CD14-positive monocyte (primary cell): ENCODE measurements at regions not wholly inside any gene's neighbourhood (a gene's known extent, or its start where the extent isn't known, plus 50 kb on each side); places are given as distances from the start of the nearest gene placed in this dataset.

Experiments
- DNase-seq, 3 donors: peaks; one replicate each; pipeline ENCODE4 v3.0.0-alpha.2; 2011 to 2022
- H2AFZ ChIP-seq: 2 replicates; pipeline ENCODE4 v1.6.0; 2012; ENCODE audit warnings: mild to moderate bottlenecking, low read depth, low read length, inconsistent platforms; ENCODE audit not compliant: insufficient read depth, poor library complexity, severe bottlenecking
- H3K27ac ChIP-seq, 2 donors: 1 replicate in 1 of 2; 2 replicates in 1 of 2; pipeline ENCODE4 v1.5.1; 2012 to 2013; ENCODE audit warnings: low read length in 2 of 2, control low read depth in 1 of 2, inconsistent platforms in 1 of 2, low read depth in 1 of 2, mild to moderate bottlenecking in 1 of 2
- H3K27me3 ChIP-seq, 2 donors: one replicate each; pipeline versions ENCODE4 v1.6.0 to v1.6.1; 2011 to 2013; ENCODE audit warnings: low read length in 2 of 2; ENCODE audit not compliant: control insufficient read depth in 2 of 2, insufficient read depth in 2 of 2
- H3K36me3 ChIP-seq, 2 donors: replicated peaks in 1 of 2; 1 replicate in 1 of 2; 2 replicates in 1 of 2; pipeline versions ENCODE4 v1.5.1 to v1.6.1; 2012 to 2013; ENCODE audit warnings: low read length in 2 of 2, control low read depth in 1 of 2, inconsistent platforms in 1 of 2, mild to moderate bottlenecking in 1 of 2; ENCODE audit not compliant: insufficient read depth in 2 of 2, control insufficient read depth in 1 of 2
- H3K4me1 ChIP-seq, 2 donors: 1 replicate in 1 of 2; 2 replicates in 1 of 2; pipeline versions ENCODE4 v1.5.1 to v1.6.1; 2012 to 2013; ENCODE audit warnings: low read length in 2 of 2, control low read depth in 1 of 2, inconsistent platforms in 1 of 2, mild to moderate bottlenecking in 1 of 2, moderate library complexity in 1 of 2; ENCODE audit not compliant: insufficient read depth in 2 of 2, control insufficient read depth in 1 of 2
- H3K4me2 ChIP-seq: replicated peaks from 2 replicates; pipeline ENCODE3; 2012; ENCODE audit warnings: low read length, moderate library complexity, mild to moderate bottlenecking; ENCODE audit not compliant: poor library complexity, severe bottlenecking; ENCODE audit errors: extremely low read depth
- H3K4me3 ChIP-seq, 3 experiments: fragments of 200-600 bp in 1 of 3; sonication (generic) in 1 of 3; replicated peaks in 1 of 3; 1 replicate in 2 of 3; 2 replicates in 1 of 3; pipeline ENCODE4 v1.5.1; 2011 to 2013; ENCODE audit warnings: low read length in 3 of 3, mild to moderate bottlenecking in 3 of 3, control low read depth in 2 of 3, low read depth in 2 of 3, inconsistent platforms in 1 of 3, moderate library complexity in 1 of 3
- H3K79me2 ChIP-seq: 2 replicates; pipeline ENCODE4 v1.6.0; 2012; ENCODE audit warnings: mild to moderate bottlenecking, control low read depth, inconsistent platforms, low read length, moderate library complexity; ENCODE audit not compliant: insufficient read depth
- H3K9ac ChIP-seq: 2 replicates; pipeline ENCODE4 v1.6.0; 2017; ENCODE audit warnings: low read length, mild to moderate bottlenecking; ENCODE audit not compliant: insufficient read depth, poor library complexity, severe bottlenecking
- H3K9me3 ChIP-seq, 2 donors: replicated peaks in 1 of 2; 1 replicate in 1 of 2; 2 replicates in 1 of 2; pipeline versions ENCODE4 v1.5.1 to v1.6.1; 2012 to 2013; ENCODE audit warnings: low read length in 2 of 2, control low read depth in 1 of 2; ENCODE audit not compliant: control insufficient read depth in 1 of 2, insufficient read depth in 1 of 2
- H4K20me1 ChIP-seq: 2 replicates; pipeline ENCODE4 v1.6.0; 2012; ENCODE audit warnings: mild to moderate bottlenecking, low read length, control low read depth, moderate library complexity; ENCODE audit not compliant: insufficient read depth
- H3K27ac Mint-ChIP-seq, 7 donors: one replicate each; pipeline ENCODE4 v1.8.0; 2020; ENCODE audit warnings: mild to moderate bottlenecking in 7 of 7, mixed read lengths in 7 of 7, moderate library complexity in 6 of 7, inconsistent platforms in 2 of 7
- H3K27me3 Mint-ChIP-seq, 3 donors: one replicate each; pipeline ENCODE4 v1.8.0; 2021 to 2022; ENCODE audit warnings: low read depth in 3 of 3, mild to moderate bottlenecking in 3 of 3, mixed read lengths in 3 of 3, moderate library complexity in 3 of 3, inconsistent platforms in 1 of 3
- H3K36me3 Mint-ChIP-seq, 2 donors: one replicate each; pipeline ENCODE4 v1.8.0; 2020; ENCODE audit warnings: mixed read lengths in 2 of 2, inconsistent platforms in 1 of 2, mild to moderate bottlenecking in 1 of 2
- H3K4me1 Mint-ChIP-seq: one replicate; pipeline ENCODE4 v1.8.0; 2020; ENCODE audit warnings: mild to moderate bottlenecking, mixed read lengths
- H3K4me3 Mint-ChIP-seq, 2 donors: one replicate each; pipeline ENCODE4 v1.8.0; 2020; ENCODE audit warnings: mild to moderate bottlenecking in 2 of 2, mixed read lengths in 2 of 2, moderate library complexity in 1 of 2
- H3K9me3 Mint-ChIP-seq, 7 donors: one replicate each; pipeline ENCODE4 v1.8.0; 2020 to 2022; ENCODE audit warnings: mixed read lengths in 7 of 7, mild to moderate bottlenecking in 6 of 7, moderate library complexity in 6 of 7, inconsistent platforms in 2 of 7
- WGBS: methylation state at CpG from one replicate; pipeline ENCODE4 v1.1.5; 2013; ENCODE audit warnings: missing lambda C conversion rate; ENCODE audit not compliant: insufficient coverage; 5-methylcytosine and 5-hydroxymethylcytosine counted together
- intact Hi-C, 2 donors: fragments of 100-400 bp; cut with micrococcal nuclease; formaldehyde crosslinking; loops; one replicate each; pipeline versions ENCODE4 v1.15.0 to v1.15.1; 2023
- TF ChIP-seq, protein P1 (sequence below): fragments of 200-600 bp; IDR thresholded peaks from one replicate; pipeline ENCODE4 v1.8.0; 2022; ENCODE audit warnings: antibody characterized with exemption, mild to moderate bottlenecking

DNA sequence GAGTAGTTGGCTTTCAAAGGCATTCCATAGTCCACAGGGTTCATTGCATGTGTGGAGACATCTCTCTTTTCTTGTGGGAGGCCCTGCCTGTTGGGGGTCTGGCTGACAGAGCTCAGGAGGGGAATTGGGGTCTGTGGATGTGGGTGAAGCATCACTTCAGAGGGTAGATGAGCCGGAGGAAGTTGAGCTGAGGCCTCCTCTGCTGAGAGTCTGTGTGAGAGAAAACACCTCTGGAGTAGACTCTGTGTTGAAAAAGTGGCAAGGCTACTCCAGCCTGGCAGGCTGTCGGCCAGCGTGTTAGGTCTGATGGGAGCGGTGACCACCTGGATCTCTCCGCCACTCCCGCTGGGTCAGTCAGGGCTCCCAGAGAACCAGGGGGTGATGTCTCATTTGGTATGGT is 358.0 kb upstream of the MGMT start:
- Histone ChIP-seq H3K79me2 (no peaks in the 10 kb centered on the region), H4K20me1 (no peaks in the 10 kb centered on the region), H3K4me2 (no peak overlapping the region), H3K9me3 (no peaks in the 10 kb centered on the region), H3K36me3 (no peaks in the 10 kb centered on the region), H3K27ac (no peak overlapping the region), H3K4me1 (no peaks in the 10 kb centered on the region), H3K9ac (no peak overlapping the region), H2AFZ (no peak overlapping the region), H3K4me3 (no peak overlapping the region), H3K27me3 (no peaks in the 10 kb centered on the region)
- TF ChIP-seq, protein P1, sequence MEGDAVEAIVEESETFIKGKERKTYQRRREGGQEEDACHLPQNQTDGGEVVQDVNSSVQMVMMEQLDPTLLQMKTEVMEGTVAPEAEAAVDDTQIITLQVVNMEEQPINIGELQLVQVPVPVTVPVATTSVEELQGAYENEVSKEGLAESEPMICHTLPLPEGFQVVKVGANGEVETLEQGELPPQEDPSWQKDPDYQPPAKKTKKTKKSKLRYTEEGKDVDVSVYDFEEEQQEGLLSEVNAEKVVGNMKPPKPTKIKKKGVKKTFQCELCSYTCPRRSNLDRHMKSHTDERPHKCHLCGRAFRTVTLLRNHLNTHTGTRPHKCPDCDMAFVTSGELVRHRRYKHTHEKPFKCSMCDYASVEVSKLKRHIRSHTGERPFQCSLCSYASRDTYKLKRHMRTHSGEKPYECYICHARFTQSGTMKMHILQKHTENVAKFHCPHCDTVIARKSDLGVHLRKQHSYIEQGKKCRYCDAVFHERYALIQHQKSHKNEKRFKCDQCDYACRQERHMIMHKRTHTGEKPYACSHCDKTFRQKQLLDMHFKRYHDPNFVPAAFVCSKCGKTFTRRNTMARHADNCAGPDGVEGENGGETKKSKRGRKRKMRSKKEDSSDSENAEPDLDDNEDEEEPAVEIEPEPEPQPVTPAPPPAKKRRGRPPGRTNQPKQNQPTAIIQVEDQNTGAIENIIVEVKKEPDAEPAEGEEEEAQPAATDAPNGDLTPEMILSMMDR: no peak
- WGBS: 93% methylated on average over 6 of the region's 6 CpGs
- intact Hi-C loops: no loop called here
- H3K4me1 Mint-ChIP-seq: no peaks in the 10 kb centered on the region
- H3K27ac Mint-ChIP-seq: no peak overlapping the region
- H3K27me3 Mint-ChIP-seq: peaks cover 0 to 7% (median 3%) of the 10 kb centered on the region in 3 donors
- H3K9me3 Mint-ChIP-seq: no peaks in the 10 kb centered on the region
- H3K36me3 Mint-ChIP-seq: no peaks in the 10 kb centered on the region
- H3K4me3 Mint-ChIP-seq: no peak overlapping the region
- no peak for DNase-seq

DNA sequence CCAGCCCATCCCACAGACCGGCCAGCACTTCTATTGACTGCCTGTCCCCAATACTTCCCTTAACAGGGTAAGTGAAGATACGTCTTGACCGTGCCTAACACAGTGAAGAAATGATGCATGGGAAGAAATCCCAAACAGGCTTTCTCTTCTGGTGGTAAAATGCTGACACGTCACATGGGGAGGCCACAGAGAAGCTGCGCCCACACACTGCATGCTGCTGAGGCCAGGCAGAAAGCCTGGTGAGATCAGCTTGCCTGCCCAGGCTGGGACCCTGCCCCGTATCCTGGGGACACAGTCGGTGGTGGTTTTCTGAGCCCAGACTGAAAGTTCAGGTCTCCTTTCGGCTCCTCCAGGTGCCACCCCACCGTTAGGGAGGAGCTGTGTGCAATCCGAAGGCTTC is 356.3 kb upstream of the MGMT start:
- Histone ChIP-seq H3K4me3 (no peak overlapping the region), H3K36me3 (no peaks in the 10 kb centered on the region), H4K20me1 (no peaks in the 10 kb centered on the region), H3K27ac (no peak overlapping the region), H3K4me2 (no peak overlapping the region), H3K9me3 (no peaks in the 10 kb centered on the region), H2AFZ (no peak overlapping the region), H3K27me3 (no peaks in the 10 kb centered on the region), H3K4me1 (no peaks in the 10 kb centered on the region), H3K79me2 (no peaks in the 10 kb centered on the region), H3K9ac (no peak overlapping the region)
- Mint-ChIP-seq H3K36me3 (no peaks in the 10 kb centered on the region), H3K27me3 (peaks cover 0 to 7% (median 4%) of the 10 kb centered on the region in 3 donors), H3K9me3 (no peaks in the 10 kb centered on the region), H3K4me1 (no peaks in the 10 kb centered on the region), H3K4me3 (no peak overlapping the region), H3K27ac (no peak overlapping the region)
- intact Hi-C loops: no loop called here
- TF ChIP-seq, protein P1: no peak
- no peak for DNase-seq
- WGBS: 89% methylated on average over 9 of the region's 10 CpGs
